CD4-positive, alpha-beta T cell treated with Interleukin-15 for 4 hours (primary cell): ENCODE measurements at regions not wholly inside any gene's neighbourhood (a gene's known extent, or its start where the extent isn't known, plus 50 kb on each side); places are given as distances from the start of the nearest gene placed in this dataset.
"Not testable (repeated sequence)": the region's sequence is repeated elsewhere in the genome, so short reads cannot be mapped to it uniquely, and the experiment has no call there.

Experiments used
- DNase-seq: peaks from one replicate; pipeline ENCODE4 v3.0.0-alpha.2; 2020; ENCODE audit warnings: low spot score

DNA sequence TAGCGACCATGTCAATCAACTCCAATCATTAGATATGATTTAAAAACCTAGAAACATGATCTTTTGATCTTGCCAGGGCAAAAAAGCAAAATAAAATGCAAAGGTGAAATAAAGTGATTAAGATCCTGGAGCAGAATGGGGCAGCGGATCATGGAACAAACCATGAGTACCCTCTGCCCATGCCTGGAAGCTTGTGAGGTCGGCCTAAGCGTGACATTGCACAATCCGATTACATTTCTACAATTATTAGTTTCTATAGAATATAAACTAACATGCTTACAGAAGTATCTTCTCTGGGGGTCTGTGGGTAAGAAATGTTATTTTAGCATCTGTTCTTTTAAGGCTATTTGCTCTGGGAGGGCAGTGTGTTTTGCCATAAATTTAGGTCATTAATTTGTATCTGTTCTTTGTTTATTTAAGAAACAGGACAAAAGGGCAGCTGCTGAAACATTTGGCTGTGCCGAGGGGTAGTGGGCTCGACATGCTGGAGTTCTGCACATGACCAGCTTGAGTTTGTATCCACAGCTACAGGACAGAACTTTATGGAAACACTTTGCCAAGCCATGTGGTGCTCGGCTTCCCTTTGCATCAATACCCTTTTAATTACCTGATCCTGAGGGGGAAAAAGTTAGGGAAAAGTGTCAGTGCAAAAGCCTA lies 55.9 kb downstream of the ZBTB18 start:
- DNase-seq: no peak

DNA sequence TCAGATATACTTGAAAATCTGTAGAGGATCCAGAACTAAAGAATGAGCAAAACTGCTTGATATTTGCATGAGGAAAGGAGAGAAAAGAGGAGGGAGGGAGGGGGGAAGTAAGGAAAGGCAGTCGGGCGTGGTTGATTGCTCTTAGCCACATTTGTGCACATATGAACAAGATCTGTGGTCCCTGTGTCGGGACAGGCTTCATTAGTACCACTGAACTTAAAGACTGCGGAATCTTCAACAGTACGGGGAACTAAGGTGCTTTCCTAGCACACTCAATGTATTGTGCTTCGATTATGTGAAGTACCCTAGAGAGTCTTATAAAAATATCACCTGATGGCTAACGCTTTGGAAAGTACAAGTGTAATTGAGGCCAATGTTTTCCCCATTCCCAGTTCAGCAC lies 59.9 kb downstream of the ZBTB18 start:
- no peak for DNase-seq

DNA sequence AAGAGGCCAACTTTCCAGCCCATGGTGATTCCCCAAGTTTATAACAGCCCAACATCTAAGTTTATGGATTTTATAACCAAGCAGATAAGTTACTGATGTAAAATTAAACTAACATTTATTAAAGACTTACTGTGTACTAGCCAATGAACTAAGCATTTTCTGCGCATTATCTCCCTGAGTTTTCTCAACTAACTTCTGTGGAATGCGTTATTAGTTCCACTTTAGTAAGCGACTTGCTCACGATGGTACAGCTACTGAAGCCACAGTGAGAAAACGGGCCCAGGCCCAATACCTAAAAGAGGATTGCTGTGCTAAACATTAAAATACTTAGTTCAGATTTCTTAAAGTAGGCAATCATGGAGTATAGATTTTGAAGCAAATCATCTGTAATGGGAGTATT lies 61.0 kb downstream of the ZBTB18 start:
- DNase-seq: no peak

DNA sequence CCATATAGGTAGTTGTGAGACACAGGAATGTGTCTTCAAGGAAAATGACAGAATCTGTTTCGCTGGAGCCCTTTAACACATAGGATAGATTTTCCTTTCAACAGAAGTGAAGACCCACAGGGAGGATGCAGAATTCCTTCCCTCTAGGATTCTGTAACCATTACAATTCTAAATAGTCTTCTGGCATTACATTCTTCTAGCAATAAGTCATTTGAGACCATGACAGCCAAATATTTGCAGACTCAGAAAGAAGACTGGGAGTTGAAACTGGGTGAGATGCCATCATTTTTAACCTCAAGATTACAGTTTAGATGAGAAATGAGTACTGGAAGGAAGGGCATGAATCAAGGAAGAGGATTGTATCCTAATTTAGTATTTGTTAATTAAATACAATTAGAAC lies 61.6 kb downstream of the ZBTB18 start:
- no peak for DNase-seq

DNA sequence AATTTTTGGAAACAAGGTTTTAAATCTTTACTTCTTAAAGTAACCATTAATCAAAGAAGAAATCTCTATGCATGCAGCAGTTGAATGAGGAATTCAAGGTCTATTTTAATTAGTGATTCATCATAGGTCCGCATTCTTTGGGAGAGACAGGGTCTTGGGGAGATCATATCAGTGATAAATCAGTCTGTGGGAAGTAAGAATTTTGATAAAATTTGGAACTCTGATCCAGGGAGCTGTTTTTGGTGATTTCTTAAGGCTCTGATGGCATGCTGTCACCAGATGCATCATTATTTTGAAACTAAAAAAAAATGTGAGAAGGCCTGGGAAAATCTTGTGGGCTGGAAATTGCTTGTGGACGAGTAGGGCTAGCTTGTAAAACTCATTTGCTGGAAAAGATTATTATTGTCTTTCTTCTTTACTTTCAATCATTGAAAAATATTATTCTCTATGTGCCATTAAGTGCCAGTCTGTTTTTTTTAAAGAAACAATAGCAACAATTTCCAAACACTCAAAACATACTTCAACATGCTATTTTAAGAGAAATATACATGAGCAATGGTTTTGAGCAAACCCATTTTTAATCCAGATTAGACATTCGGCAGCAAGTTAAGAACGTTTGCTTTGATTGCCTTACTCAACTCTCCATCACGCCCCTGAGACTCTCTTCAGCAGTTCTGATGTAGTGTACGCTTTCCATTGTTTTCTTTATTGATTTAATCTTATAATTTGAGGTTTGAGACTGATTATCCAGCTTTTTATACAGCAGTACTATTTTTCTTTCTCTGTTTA lies 62.6 kb downstream of the ZBTB18 start:
- no peak for DNase-seq

DNA sequence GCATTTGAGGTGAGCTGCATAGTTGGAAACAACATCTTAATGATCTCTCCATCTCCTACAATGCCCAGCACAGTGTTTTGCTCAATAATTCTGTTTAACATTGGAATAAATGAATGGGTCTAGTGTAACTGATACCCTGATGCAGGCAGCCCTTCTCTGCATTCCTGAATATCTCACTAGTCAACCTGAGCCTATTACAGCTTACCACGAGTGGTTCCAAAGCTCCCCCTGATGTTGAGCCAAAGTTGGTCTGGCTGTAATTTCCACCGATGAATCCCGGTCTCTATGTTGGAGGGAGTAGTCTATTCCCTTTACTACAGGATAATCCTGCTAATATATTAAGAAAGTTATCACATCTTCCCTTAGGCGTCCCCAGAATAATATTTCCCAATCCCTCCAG lies 63.8 kb downstream of the ZBTB18 start:
- no peak for DNase-seq

DNA sequence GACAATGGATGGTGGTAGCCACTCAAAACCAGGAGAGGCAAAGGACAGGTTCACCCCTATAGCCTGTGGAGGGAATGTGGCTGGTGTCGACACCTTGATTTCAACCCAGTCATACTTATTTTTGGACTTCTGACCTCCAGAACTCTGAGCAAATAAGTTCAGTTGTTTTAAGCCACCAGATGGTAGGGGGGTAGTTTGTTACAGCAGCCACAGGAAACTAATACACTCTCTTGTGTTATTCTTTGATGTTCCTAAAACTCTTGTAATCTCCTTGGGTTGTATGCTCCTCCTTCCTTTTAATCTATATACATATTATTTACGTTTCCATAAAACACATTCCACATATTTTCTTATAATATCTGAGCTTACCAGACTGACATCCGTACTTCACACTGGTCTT lies 65.9 kb downstream of the ZBTB18 start:
- DNase-seq: no peak

DNA sequence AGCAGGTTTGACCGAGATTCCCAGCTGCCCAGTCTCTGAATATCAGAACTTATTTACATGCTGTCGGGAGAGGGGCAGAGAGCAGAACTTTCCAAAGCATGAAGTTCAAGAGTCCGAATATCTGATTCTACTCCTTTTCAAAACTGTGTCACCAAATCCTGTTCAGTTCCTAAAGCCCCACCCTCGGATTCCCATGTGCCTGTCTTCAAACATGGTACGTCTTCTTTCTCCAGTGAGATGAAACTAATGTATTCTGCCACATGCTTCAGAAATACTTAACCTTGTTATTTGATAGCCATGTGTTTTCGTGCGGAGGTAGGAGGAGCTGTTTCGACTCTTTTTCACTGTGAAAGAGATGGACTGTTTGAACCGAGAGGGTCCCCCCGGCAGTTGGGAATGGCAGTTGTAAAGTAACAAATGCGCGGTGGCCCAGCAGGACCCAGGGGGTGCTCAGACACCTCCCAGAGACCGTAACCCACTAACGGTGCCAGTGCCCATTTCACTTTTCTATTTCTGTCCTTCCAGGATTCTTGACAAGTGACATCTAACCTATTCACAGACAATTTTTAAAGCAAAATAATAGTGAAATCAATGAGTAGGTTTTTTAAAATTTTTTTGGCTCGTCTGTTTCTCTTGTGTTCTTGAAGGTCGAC lies 67.2 kb downstream of the ZBTB18 start:
- DNase-seq: no peak

DNA sequence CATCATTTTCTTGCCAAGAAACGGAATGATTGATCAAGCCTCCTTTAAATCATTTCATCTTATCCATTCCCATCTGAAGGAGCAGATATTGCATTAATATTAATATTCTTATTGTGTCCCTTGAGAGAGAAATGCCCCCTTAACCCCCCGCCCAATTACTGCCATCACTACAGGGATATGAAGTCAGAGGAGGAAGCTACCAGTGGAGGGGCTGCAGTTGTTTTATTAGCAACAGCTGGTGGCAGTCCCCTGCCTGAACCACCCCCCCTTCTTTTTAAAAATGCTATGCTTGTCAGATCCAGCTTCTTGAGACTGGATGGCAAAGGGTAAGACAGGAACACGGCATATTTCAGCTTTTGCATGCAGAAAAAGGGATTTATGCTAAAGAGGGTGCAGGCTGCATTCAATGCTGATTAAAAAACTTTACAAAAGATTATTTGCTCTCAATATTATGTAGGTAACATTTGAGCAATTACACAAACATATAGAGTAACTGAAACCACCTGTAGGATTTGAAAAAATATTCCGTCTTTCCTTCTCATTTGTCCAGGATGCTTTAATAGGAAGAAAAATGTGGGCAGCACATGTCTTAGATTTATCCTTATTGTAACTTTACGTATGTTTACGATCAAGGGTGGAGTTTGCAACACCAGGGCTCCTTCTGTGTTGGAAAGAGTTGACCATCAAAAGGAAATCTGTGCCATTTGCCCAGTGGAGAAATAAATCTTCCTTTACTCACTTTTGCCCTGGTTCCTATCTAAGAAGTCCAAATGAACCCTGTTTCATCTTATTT lies 77.7 kb downstream of the ZBTB18 start:
- DNase-seq: no peak

DNA sequence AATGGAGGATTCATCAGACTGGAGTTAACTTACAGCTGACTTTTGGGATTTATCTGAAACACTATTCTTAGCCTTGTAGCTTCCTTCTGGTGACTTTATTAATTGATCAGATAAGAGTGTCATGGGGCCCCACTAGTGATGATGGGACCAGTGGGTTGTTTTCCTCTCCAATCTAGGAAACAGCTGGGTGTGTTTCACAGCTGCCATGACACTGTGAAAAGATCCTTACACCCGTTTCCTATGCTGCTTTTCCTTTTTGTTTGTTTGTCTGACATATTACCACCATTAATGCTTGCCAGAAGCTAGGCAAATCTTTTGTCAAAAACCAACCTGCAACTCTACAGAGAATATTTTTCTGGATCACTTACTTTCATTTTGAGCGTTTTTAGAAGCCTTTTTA lies 86.2 kb downstream of the ZBTB18 start:
- no peak for DNase-seq

DNA sequence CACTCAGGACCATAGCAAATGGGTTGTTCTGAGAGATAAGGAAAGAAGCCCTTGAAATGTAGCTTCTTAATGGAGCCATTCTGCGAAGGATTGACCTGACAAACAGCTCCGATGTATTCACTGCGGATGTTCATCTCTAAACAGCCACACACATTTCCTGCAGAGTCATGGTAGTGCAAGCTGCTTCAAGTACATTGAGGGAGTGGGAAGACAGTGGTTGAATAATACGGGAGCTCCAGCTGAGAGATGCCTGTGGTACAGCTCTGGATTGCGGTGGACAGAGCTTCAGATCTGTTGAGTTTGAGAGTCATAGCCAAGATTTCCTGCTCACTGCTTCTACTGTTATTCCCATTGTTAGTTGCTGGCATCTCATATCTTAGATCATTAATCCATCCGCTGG lies 86.6 kb downstream of the ZBTB18 start:
- no peak for DNase-seq

DNA sequence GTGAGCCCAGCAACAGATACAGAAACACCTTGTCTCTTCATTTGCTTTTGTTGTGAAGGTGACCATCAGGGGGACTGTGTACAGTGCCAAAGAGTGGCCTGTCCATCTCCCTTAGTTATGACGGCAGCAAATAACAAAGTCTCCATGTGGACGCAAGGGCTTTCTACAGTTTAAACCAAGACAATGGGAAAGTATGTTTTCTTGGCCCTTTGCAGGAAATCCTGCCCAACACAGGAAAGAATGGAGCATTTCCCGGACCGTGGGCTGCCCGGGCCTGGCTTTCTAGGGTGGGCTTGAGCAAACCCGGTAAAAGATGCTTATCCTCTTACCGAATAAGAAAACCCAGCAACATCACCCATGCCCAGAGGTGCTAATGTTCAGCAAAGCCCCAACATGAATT lies 87.3 kb downstream of the ZBTB18 start:
- no peak for DNase-seq

DNA sequence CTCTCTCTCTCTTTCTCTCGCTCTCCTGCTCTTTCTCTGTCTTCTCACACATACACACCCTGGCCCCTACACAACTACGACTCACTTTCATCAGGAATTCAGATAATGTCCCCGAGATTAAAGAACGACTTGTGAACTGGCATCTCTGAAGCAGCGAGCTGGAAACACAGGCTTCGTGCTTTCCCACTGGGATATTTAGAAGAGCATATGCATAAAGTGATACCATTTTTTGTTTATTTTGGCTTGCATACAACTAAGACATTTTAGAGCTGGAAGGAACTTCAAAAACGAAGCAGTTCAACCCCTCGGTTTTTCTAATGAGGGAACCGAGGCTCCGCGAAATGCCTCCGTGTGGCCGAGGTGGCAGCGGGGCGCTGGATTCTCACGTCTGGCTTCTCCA lies 88.6 kb downstream of the ZBTB18 start:
- no peak for DNase-seq

DNA sequence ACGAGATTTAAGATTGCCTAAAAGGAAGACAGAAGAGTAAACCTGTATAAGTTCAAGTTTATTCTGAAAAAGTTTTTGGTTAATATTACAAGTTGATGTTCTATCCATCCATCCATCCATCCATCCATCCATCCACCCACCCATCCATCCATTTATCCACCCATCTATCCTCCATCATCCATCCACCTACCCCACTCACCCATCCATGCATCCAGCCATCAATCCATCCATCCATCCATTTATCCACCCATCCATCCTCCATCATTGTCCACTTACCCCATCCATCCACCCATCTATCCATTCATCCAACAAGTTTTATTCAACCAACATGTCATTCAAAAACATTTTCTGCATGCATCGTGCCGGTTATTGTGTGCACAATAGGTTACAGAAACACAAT lies 89.3 kb downstream of the ZBTB18 start:
- no peak for DNase-seq

DNA sequence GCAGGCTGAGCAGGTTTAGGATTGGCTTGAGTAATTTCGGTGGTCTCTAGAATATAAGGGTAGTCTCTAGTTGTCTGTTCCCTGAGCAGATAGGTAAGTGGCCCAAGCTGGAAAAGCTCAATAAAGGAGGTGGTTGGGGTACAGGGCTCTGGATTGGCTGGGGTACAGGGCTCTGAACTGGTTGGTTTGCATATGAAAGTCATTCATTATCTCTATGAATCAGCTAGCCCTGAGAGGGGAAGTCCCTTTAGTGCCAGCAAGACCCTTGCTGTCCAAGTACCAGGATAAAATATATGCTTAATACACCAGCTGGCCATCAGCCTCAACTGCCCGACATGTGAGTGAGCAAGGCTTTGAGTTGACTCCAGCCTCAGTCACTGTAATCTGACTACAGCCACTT lies 93.0 kb downstream of the ZBTB18 start:
- no peak for DNase-seq

DNA sequence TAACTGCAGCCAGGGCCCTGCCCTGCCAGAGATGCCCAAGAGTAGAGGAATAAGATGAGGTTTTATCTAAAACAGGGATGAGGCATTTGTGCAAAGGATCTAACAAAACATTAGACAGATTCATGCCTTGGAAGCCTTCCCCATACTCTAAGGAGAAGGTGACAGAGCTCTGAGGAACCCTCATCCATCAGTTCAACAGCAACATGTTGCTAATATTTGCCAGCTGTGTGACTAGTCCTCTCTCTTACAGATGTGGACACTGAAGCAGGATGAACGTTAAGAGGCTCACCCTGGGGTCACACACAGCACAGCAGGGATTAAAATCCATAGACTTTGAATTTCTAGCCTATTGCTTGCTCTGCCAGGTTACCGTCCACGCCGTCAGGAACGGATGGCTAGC lies 99.0 kb downstream of the ZBTB18 start:
- no peak for DNase-seq

DNA sequence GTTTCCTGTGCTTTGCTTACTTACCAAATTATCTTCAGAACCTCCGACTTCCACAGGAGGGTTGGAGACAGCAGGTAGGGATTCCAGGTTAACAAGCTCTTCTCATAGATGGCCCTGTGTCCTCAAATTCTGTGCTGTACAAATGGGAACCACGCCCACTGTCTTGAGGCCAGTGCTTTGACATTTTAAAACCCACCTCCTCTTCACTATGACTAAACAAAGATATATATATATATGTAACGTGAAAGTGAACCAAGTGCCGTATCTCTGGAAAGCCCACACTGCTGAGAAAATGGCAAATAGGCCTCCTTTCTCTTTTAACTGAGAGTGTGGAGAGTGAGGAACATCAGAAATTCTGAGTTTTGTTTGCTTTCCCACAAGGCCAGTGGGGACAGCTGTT lies 99.6 kb downstream of the ZBTB18 start:
- no peak for DNase-seq

DNA sequence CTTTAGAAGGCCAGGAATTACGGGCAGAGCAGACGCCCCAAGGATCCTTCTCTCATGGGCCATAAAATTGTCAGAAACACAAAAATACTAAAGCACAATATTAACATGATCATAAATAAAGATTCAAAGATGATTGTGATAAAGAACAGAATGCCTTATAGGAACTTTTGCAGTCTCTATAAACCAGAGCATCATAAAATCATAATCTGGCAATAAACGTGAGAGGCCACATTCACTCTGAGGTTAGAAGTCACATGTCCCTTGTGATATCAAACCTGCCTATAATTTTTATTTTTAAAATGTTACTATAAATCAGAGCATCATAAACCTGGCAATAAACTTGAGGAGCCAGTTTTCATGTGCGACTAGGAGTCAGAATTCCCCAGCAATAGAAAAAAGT lies 100.5 kb downstream of the ZBTB18 start:
- DNase-seq: no peak

DNA sequence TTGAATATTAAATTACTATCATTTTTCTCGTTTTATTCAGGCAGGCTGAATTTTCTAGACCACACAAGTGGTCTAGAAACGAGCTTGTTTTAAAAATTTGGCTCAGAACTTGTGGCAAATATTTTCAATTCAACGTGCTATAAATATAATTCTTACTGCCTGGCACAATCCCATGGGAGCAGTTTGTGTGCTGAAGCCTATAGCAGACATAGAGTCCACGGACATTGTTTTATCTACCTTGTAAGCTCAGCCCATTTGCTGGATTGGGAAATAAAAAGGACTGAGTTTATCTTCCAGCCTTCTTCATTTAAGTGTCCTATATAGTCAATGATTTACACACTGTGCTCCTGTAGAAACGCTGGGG lies 103.4 kb downstream of the ZBTB18 start:
- DNase-seq: no peak

DNA sequence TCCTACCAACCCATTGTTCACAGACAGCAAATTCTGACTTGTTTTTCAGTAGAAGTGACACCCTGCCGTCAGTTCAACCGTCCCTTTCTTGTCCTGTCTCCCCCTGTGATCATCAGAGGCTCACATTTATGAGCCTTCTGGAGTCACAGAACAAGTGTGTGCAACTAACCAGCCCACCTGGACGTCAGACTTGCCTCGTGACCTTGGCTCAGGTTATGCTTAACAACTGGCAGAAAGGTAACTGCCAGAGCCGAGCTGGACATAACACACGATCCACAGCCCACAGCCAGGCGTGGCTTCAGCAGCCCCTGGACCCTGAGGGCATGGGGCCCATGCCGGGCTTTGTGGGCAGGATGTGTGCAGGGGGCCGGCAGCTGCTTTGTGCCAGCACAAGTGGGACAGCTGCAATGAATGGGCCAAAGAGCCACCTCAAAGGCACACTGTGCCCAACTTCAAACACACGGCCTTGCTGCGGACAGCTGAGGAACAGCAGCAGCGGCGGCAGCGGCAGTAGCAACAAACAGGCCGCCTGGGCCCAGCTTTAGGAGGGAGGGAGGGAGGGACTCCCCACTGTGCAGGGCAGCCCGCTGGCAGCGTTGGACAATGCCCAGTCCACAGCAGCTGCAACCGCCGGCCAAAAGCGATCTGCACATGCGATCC lies 103.9 kb downstream of the ZBTB18 start:
- no peak for DNase-seq

DNA sequence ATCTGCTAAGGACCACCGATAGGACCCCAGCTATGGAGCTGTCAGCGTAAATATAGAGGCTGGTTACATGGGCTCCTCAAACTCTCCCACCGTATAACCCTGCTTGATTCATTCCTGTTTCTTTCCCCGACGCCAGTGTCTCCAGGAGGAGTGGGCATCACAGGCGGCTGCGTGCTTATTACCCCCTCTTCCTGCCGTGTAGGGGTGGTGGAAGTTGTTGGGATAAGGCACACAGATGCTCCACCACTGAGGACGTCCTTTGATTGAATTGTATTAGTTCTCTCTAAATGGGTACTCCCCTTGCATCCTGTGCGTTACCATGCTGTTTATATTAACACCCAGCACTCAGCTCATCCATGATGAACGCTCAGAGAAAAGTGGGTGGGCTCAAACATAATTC lies 104.6 kb downstream of the ZBTB18 start:
- DNase-seq: no peak

DNA sequence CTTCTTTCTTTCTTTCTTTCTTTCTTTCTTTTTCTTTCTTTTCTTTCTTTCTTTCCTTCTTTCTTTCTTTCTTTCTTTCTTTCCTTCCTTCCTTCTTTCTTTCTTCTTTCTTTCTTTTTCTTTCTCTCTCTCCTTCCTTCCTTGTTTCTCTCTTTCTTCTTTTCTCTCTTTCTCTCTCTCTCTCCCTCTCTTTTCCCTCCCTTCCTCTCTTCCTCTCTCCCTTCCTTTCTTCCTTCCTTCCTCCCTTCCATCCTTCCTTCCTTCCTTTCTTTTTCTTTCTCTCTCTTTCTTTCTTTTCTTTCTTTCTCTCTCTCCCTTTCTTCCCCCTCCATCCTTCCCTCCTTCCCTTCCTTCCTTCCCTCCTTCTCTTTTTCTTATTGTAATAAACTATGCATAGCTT lies 105.5 kb downstream of the ZBTB18 start:
- DNase-seq: not testable (repeated sequence)
